H9 (cell line): ENCODE measurements at regions not wholly inside any gene's neighbourhood (a gene's known extent, or its start where the extent isn't known, plus 50 kb on each side); places are given as distances from the start of the nearest gene placed in this dataset.

Experiments used
- DNase-seq: peaks from one replicate; pipeline ENCODE4 v3.0.0-alpha.2; 2017
- H2AFZ ChIP-seq: one replicate; pipeline ENCODE4 v1.6.1; 2013; ENCODE audit warnings: mild to moderate bottlenecking, low read length, control low read depth, moderate library complexity
- H2AK5ac ChIP-seq: 2 replicates; pipeline ENCODE4 v1.6.1; 2013; ENCODE audit warnings: low read length, control low read depth, mixed read lengths; ENCODE audit not compliant: insufficient read length
- H2BK120ac ChIP-seq: one replicate; pipeline ENCODE4 v1.6.1; 2013; ENCODE audit warnings: low read depth, mild to moderate bottlenecking, low read length, control low read depth, inconsistent platforms; ENCODE audit not compliant: poor library complexity, severe bottlenecking
- H2BK12ac ChIP-seq: 2 replicates; pipeline ENCODE4 v1.6.1; 2013; ENCODE audit warnings: low read length, control low read depth, mixed read lengths, low read depth; ENCODE audit not compliant: insufficient read length
- H2BK15ac ChIP-seq: 2 replicates; pipeline ENCODE4 v1.6.1; 2013; ENCODE audit warnings: low read depth, low read length, control low read depth
- H2BK20ac ChIP-seq: one replicate; pipeline ENCODE4 v1.6.1; 2013; ENCODE audit warnings: low read depth, mild to moderate bottlenecking, low read length, control low read depth, inconsistent platforms; ENCODE audit not compliant: poor library complexity, severe bottlenecking
- H2BK5ac ChIP-seq: 2 replicates; pipeline ENCODE4 v1.6.1; 2013; ENCODE audit warnings: low read length, control low read depth, mixed read lengths; ENCODE audit not compliant: insufficient read length
- H3K14ac ChIP-seq: 2 replicates; pipeline ENCODE4 v1.6.1; 2013; ENCODE audit warnings: low read length, control low read depth; ENCODE audit not compliant: insufficient read depth
- H3K18ac ChIP-seq: 2 replicates; pipeline ENCODE4 v1.6.1; 2013; ENCODE audit warnings: low read depth, mild to moderate bottlenecking, mixed read lengths, low read length, control low read depth; ENCODE audit not compliant: insufficient read length
- H3K23ac ChIP-seq: 2 replicates; pipeline ENCODE4 v1.6.1; 2013; ENCODE audit warnings: low read length, control low read depth, mixed read lengths, low read depth; ENCODE audit not compliant: insufficient read length
- H3K23me2 ChIP-seq: 2 replicates; pipeline ENCODE4 v1.6.1; 2013; ENCODE audit warnings: low read depth, mild to moderate bottlenecking, mixed read lengths, low read length, control low read depth; ENCODE audit not compliant: insufficient read length, poor library complexity, severe bottlenecking
- H3K27ac ChIP-seq: 2 replicates; pipeline ENCODE4 v1.5.1; 2013; ENCODE audit warnings: low read length, control low read depth, mixed read lengths, low read depth; ENCODE audit not compliant: insufficient read length
- H3K27me3 ChIP-seq: 2 replicates; pipeline ENCODE4 v1.6.1; 2013; ENCODE audit warnings: low read length, control low read depth, inconsistent platforms; ENCODE audit not compliant: insufficient read depth
- H3K4ac ChIP-seq: 2 replicates; pipeline ENCODE4 v1.6.1; 2013; ENCODE audit warnings: low read depth, mild to moderate bottlenecking, control low read depth, inconsistent platforms, low read length, moderate library complexity
- H3K4me1 ChIP-seq: 2 replicates; pipeline ENCODE4 v1.6.1; 2013; ENCODE audit warnings: low read length, control low read depth, inconsistent platforms; ENCODE audit not compliant: insufficient read depth
- H3K4me2 ChIP-seq: 2 replicates; pipeline ENCODE4 v1.6.1; 2013; ENCODE audit warnings: low read length, control low read depth, mixed read lengths; ENCODE audit not compliant: insufficient read length, insufficient read depth
- H3K56ac ChIP-seq: 2 replicates; pipeline ENCODE4 v1.6.1; 2013; ENCODE audit warnings: low read depth, mild to moderate bottlenecking, mixed read lengths, low read length, control low read depth; ENCODE audit not compliant: insufficient read length
- H3K79me1 ChIP-seq: 2 replicates; pipeline ENCODE4 v1.6.1; 2013; ENCODE audit warnings: low read depth, mild to moderate bottlenecking, moderate library complexity, low read length, control low read depth, inconsistent platforms; ENCODE audit not compliant: insufficient read depth, poor library complexity, severe bottlenecking
- H3K79me2 ChIP-seq: 2 replicates; pipeline ENCODE4 v1.6.1; 2013; ENCODE audit warnings: low read length, control low read depth, inconsistent platforms; ENCODE audit not compliant: insufficient read depth
- H3K9ac ChIP-seq: 2 replicates; pipeline ENCODE4 v1.6.1; 2013; ENCODE audit warnings: low read length, control low read depth, mixed read lengths; ENCODE audit not compliant: insufficient read length; ENCODE audit errors: extremely low read depth
- H3K9me3 ChIP-seq: one replicate; pipeline ENCODE4 v1.6.1; 2013; ENCODE audit warnings: low read depth, low read length, inconsistent platforms; ENCODE audit not compliant: control insufficient read depth
- H3T11ph ChIP-seq: one replicate; pipeline ENCODE4 v1.6.1; 2013; ENCODE audit warnings: mild to moderate bottlenecking, low read length, control low read depth, inconsistent platforms
- H4K20me1 ChIP-seq: one replicate; pipeline ENCODE4 v1.6.1; 2013; ENCODE audit not compliant: control insufficient read depth, insufficient read length, insufficient read depth
- H4K5ac ChIP-seq: 2 replicates; pipeline ENCODE4 v1.6.1; 2013; ENCODE audit warnings: low read depth, mild to moderate bottlenecking, mixed read lengths, low read length, control low read depth; ENCODE audit not compliant: insufficient read length
- H4K8ac ChIP-seq: replicated peaks from 2 replicates; pipeline ENCODE4 v1.6.1; 2013; ENCODE audit warnings: low read length, control low read depth, mixed read lengths, low read depth; ENCODE audit not compliant: insufficient read length
- H4K91ac ChIP-seq: 2 replicates; pipeline ENCODE4 v1.6.1; 2013; ENCODE audit warnings: low read depth, mild to moderate bottlenecking, moderate library complexity, mixed read lengths, low read length, control low read depth; ENCODE audit not compliant: insufficient read length
- H3K27ac Mint-ChIP-seq, 3 experiments: 2 replicates in 2 of 3; 3 replicates in 1 of 3; pipeline ENCODE4 v1.8.0; 2020 to 2021; ENCODE audit warnings: mixed read lengths in 3 of 3, mild to moderate bottlenecking in 1 of 3, moderate library complexity in 1 of 3
- H3K27me3 Mint-ChIP-seq: 2 replicates; pipeline ENCODE4 v1.8.0; 2021; ENCODE audit warnings: low read depth, mild to moderate bottlenecking, moderate library complexity, mixed read lengths
- H3K36me3 Mint-ChIP-seq, 3 experiments: 2 replicates in 2 of 3; 3 replicates in 1 of 3; pipeline ENCODE4 v1.8.0; 2020 to 2021; ENCODE audit warnings: low read depth in 3 of 3, mixed read lengths in 3 of 3; ENCODE audit not compliant: insufficient read depth in 1 of 3
- H3K4me1 Mint-ChIP-seq, 2 experiments: 2 replicates each; pipeline ENCODE4 v1.8.0; 2020; ENCODE audit warnings: mixed read lengths in 2 of 2
- H3K4me3 Mint-ChIP-seq, 2 experiments: 2 replicates in 1 of 2; 3 replicates in 1 of 2; pipeline ENCODE4 v1.8.0; 2020 to 2021; ENCODE audit warnings: mild to moderate bottlenecking in 2 of 2, mixed read lengths in 2 of 2, moderate library complexity in 1 of 2
- H3K9me3 Mint-ChIP-seq, 2 experiments: 2 replicates in 1 of 2; 3 replicates in 1 of 2; pipeline ENCODE4 v1.8.0; 2020; ENCODE audit warnings: mild to moderate bottlenecking in 2 of 2, mixed read lengths in 2 of 2, moderate library complexity in 1 of 2
- WGBS: extraction: QIAGEN DNeasy Blood & Tissue Kit; methylation state at CpG from one replicate; pipeline ENCODE4 v1.1.7; 2013; ENCODE audit warnings: missing lambda C conversion rate, low lambda C conversion rate, mixed read lengths; ENCODE audit not compliant: insufficient read length; ENCODE audit errors: extremely low coverage; 5-methylcytosine and 5-hydroxymethylcytosine counted together
- TF ChIP-seq, protein P1 (sequence below): fragments of 200-600 bp; sonication (generic); conservative IDR thresholded peaks from 3 replicates; pipeline ENCODE4 v1.8.0; 2021; ENCODE audit warnings: antibody characterized with exemption, mild to moderate bottlenecking

DNA sequence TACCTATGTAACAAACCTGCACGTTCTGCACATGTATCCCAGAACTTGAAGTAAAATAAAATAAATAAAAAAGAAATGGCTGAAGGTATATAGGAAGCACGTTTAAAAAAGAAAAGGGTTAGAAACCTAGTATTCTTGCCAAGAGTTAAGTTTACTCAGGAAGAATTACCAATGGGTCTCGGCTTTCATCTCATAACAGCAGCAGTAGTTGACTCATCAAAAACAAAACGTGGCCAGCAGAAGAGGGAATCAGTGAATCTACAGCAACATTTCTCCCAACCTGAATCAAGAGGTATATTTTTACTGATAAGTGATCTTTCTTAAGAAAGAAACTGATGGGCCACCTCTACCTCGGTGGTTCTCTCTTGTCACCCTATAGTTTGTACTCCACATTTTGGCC is 340.3 kb downstream of the BRINP2 start:
- H3K18ac ChIP-seq = no peak overlapping the region
- H2AFZ ChIP-seq = no peak overlapping the region
- Mint-ChIP-seq H3K36me3 (no peaks in the 10 kb centered on the region; a peak in 1 of 7 replicates), H3K27ac (no peak overlapping the region), H3K4me3 (no peak overlapping the region), H3K4me1 (no peaks in the 10 kb centered on the region), H3K9me3 (peaks cover 3 to 4% of the 10 kb centered on the region in 2 experiments; a peak in 2 of 5 replicates), H3K27me3 (no peaks in the 10 kb centered on the region; the same call in 1 of the 2 replicates)
- no peak overlapping the region for H3K14ac ChIP-seq
- H2BK12ac ChIP-seq = no peak overlapping the region
- H3K9ac ChIP-seq = no peak overlapping the region
- no peak overlapping the region for H4K91ac ChIP-seq
- no peak overlapping the region for H2BK5ac ChIP-seq
- DNase-seq = no peak
- H3T11ph ChIP-seq = no peak overlapping the region
- H3K27me3 ChIP-seq = no peaks in the 10 kb centered on the region
- no peak overlapping the region for H3K27ac ChIP-seq
- no CpG with 5 or more reads among the region's 5 CpGs for WGBS
- H3K4me1 ChIP-seq = no peaks in the 10 kb centered on the region
- no peak overlapping the region for H3K4me2 ChIP-seq
- H3K56ac ChIP-seq = no peak overlapping the region
- no peak overlapping the region for H2BK120ac ChIP-seq
- H2AK5ac ChIP-seq = no peak overlapping the region
- no peak overlapping the region for H4K8ac ChIP-seq
- no peak overlapping the region for H4K5ac ChIP-seq
- no peak overlapping the region for H2BK15ac ChIP-seq
- H3K79me2 ChIP-seq = no peaks in the 10 kb centered on the region
- no peak overlapping the region for H2BK20ac ChIP-seq
- no peak overlapping the region for H3K23ac ChIP-seq
- H3K4ac ChIP-seq = no peak overlapping the region
- no peaks in the 10 kb centered on the region for H4K20me1 ChIP-seq
- TF ChIP-seq, protein P1, sequence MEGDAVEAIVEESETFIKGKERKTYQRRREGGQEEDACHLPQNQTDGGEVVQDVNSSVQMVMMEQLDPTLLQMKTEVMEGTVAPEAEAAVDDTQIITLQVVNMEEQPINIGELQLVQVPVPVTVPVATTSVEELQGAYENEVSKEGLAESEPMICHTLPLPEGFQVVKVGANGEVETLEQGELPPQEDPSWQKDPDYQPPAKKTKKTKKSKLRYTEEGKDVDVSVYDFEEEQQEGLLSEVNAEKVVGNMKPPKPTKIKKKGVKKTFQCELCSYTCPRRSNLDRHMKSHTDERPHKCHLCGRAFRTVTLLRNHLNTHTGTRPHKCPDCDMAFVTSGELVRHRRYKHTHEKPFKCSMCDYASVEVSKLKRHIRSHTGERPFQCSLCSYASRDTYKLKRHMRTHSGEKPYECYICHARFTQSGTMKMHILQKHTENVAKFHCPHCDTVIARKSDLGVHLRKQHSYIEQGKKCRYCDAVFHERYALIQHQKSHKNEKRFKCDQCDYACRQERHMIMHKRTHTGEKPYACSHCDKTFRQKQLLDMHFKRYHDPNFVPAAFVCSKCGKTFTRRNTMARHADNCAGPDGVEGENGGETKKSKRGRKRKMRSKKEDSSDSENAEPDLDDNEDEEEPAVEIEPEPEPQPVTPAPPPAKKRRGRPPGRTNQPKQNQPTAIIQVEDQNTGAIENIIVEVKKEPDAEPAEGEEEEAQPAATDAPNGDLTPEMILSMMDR = no peak
- H3K23me2 ChIP-seq = no peaks in the 10 kb centered on the region
- H3K79me1 ChIP-seq = no peaks in the 10 kb centered on the region
- no peaks in the 10 kb centered on the region for H3K9me3 ChIP-seq
